ENCODE measurements at regions not wholly inside any gene's neighbourhood (a gene's known extent, or its start where the extent isn't known, plus 50 kb on each side); places are given as distances from the start of the nearest gene placed in this dataset.

GRCh38 chr18:5091741-5092140 lies 105.3 kb downstream of the AKAIN1 start:
- DNase-seq, result no peak

- no peak for DNase-seq
These were observed 121.8 kb downstream of the AKAIN1 start for GRCh38 chr18:5075297-5075696.

GRCh38 chr18:5073026-5073944 lies 123.8 kb downstream of the AKAIN1 start:
- DNase-seq, result no peak

- DNase-seq, result no peak
These were observed 128.2 kb downstream of the AKAIN1 start for GRCh38 chr18:5068851-5069250.

- DNase-seq, result no peak
These were observed 130.6 kb downstream of the AKAIN1 start for GRCh38 chr18:5066380-5066977.

- DNase-seq, result no peak
These were observed 131.4 kb downstream of the AKAIN1 start for GRCh38 chr18:5065615-5066014.

- DNase-seq, result no peak
These were observed 132.2 kb downstream of the AKAIN1 start for GRCh38 chr18:5064841-5065370.

- DNase-seq, result no peak
These were observed 135.3 kb downstream of the AKAIN1 start for GRCh38 chr18:5061785-5062184.

GRCh38 chr18:5060543-5060942 lies 136.5 kb downstream of the AKAIN1 start:
- DNase-seq, result no peak

GRCh38 chr18:5059696-5060032 lies 137.4 kb downstream of the AKAIN1 start:
- no peak for DNase-seq

- no peak for DNase-seq
These were observed 138.0 kb downstream of the AKAIN1 start for GRCh38 chr18:5058768-5059695.

GRCh38 chr18:5057386-5058348 lies 139.4 kb downstream of the AKAIN1 start:
- DNase-seq, result peak; percentile 1

- no peak for DNase-seq
These were observed 144.6 kb downstream of the AKAIN1 start for GRCh38 chr18:5052491-5052890.

- no peak for DNase-seq
These were observed 145.8 kb downstream of the AKAIN1 start for GRCh38 chr18:5051207-5051606.

- DNase-seq, result no peak
These were observed 147.9 kb downstream of the AKAIN1 start for GRCh38 chr18:5049124-5049523.

- DNase-seq, result no peak
These were observed 156.6 kb downstream of the AKAIN1 start for GRCh38 chr18:5040476-5040875.

GRCh38 chr18:5036523-5036922 lies 160.5 kb downstream of the AKAIN1 start:
- DNase-seq, result no peak

- no peak for DNase-seq
These were observed 165.8 kb downstream of the AKAIN1 start for GRCh38 chr18:5031216-5031615.

GRCh38 chr18:5030636-5031035 lies 166.4 kb downstream of the AKAIN1 start:
- DNase-seq, result no peak

GRCh38 chr18:5029592-5029991 lies 167.5 kb downstream of the AKAIN1 start:
- DNase-seq, result no peak

GRCh38 chr18:5024741-5025140 lies 172.3 kb downstream of the AKAIN1 start:
- DNase-seq, result no peak

- no peak for DNase-seq
These were observed 175.5 kb downstream of the AKAIN1 start for GRCh38 chr18:5021558-5021957.
